Osteocyte (in vitro differentiated cells): ENCODE measurements at regions not wholly inside any gene's neighbourhood (a gene's known extent, or its start where the extent isn't known, plus 50 kb on each side); places are given as distances from the start of the nearest gene placed in this dataset.

ENCODE experiments used
- DNase-seq: peaks from one replicate; pipeline ENCODE4 v3.0.0; 2021; ENCODE audit warnings: mixed read lengths; ENCODE audit not compliant: unreplicated experiment; ENCODE audit errors: extremely low spot score
- H3K27ac Mint-ChIP-seq: one replicate; pipeline ENCODE4 v1.8.0; 2021; ENCODE audit warnings: mild to moderate bottlenecking, mixed read lengths; ENCODE audit not compliant: unreplicated experiment
- H3K27me3 Mint-ChIP-seq: one replicate; pipeline ENCODE4 v1.8.0; 2021; ENCODE audit warnings: mixed read lengths; ENCODE audit not compliant: unreplicated experiment
- H3K36me3 Mint-ChIP-seq: one replicate; pipeline ENCODE4 v1.8.0; 2021; ENCODE audit warnings: mixed read lengths; ENCODE audit not compliant: unreplicated experiment
- H3K4me1 Mint-ChIP-seq: one replicate; pipeline ENCODE4 v1.8.0; 2021; ENCODE audit warnings: mixed read lengths; ENCODE audit not compliant: unreplicated experiment
- H3K4me3 Mint-ChIP-seq: one replicate; pipeline ENCODE4 v1.8.0; 2021; ENCODE audit warnings: mild to moderate bottlenecking, moderate library complexity, mixed read lengths; ENCODE audit not compliant: unreplicated experiment
- H3K9me3 Mint-ChIP-seq: one replicate; pipeline ENCODE4 v1.8.0; 2021; ENCODE audit warnings: mixed read lengths; ENCODE audit not compliant: unreplicated experiment
- TF ChIP-seq, protein P1 (sequence below): fragments of 200-600 bp; sonication (generic); IDR thresholded peaks from 2 replicates; pipeline ENCODE4 v1.5.0; 2021; ENCODE audit warnings: antibody characterized with exemption, mild to moderate bottlenecking, moderate library complexity

DNA sequence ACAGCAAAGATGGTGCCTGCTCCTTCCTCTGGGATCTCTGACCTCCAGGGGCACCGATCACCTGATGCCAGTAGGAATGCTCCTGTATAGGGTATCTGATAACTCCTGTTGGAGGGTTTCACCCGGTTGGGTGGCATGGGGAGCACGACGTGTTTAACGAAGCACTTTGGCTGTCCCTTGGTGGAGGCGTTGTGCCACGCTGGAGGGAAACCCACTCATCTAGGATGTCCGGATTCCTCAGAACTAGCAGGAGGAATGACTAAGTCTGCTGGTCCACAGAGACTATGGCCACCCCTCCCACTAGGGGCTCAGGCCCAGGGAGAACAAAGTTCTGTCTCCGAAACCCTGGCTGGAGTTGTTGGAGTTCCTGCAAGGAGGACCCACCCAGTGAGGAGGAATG is 1624.4 kb downstream of the GRIK2 start:
- TF ChIP-seq, protein P1, sequence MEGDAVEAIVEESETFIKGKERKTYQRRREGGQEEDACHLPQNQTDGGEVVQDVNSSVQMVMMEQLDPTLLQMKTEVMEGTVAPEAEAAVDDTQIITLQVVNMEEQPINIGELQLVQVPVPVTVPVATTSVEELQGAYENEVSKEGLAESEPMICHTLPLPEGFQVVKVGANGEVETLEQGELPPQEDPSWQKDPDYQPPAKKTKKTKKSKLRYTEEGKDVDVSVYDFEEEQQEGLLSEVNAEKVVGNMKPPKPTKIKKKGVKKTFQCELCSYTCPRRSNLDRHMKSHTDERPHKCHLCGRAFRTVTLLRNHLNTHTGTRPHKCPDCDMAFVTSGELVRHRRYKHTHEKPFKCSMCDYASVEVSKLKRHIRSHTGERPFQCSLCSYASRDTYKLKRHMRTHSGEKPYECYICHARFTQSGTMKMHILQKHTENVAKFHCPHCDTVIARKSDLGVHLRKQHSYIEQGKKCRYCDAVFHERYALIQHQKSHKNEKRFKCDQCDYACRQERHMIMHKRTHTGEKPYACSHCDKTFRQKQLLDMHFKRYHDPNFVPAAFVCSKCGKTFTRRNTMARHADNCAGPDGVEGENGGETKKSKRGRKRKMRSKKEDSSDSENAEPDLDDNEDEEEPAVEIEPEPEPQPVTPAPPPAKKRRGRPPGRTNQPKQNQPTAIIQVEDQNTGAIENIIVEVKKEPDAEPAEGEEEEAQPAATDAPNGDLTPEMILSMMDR, result no peak
- H3K9me3 Mint-ChIP-seq, result no peaks in the 10 kb centered on the region

DNA sequence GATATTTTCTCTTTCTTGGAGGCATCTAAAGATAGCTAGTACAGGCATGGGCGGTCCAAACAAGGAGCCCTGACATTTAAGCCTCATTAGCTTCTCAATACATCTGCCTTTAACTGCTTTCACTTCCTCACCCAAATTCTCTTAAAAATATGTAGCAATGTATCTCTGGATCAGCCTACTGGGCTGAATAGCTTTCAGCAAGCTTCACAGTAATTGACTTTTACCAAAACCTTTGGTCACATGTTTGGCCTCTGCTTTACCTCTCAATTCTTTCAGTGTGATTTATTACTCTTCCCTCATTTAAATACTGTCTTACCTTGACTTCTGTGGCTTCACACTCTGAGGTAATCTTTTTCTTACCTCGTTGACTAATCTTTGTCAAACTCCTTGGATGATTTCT is 1618.1 kb downstream of the GRIK2 start:
- H3K36me3 Mint-ChIP-seq, result no peaks in the 10 kb centered on the region
- H3K4me1 Mint-ChIP-seq, result no peaks in the 10 kb centered on the region
- no peak for DNase-seq
- H3K9me3 Mint-ChIP-seq, result no peaks in the 10 kb centered on the region
- H3K4me3 Mint-ChIP-seq, result no peak overlapping the region
- TF ChIP-seq, protein P1, result no peak
- no peak overlapping the region for H3K27ac Mint-ChIP-seq
- H3K27me3 Mint-ChIP-seq, result peaks cover 2% of the 10 kb centered on the region

More for the DNA sequence above, 1624.4 kb downstream of the GRIK2 start:
- peaks cover 2% of the 10 kb centered on the region for H3K27me3 Mint-ChIP-seq
- no peak overlapping the region for H3K27ac Mint-ChIP-seq
- no peaks in the 10 kb centered on the region for H3K36me3 Mint-ChIP-seq
- H3K4me1 Mint-ChIP-seq, result no peaks in the 10 kb centered on the region
- H3K4me3 Mint-ChIP-seq, result no peak overlapping the region
- no peak for DNase-seq

DNA sequence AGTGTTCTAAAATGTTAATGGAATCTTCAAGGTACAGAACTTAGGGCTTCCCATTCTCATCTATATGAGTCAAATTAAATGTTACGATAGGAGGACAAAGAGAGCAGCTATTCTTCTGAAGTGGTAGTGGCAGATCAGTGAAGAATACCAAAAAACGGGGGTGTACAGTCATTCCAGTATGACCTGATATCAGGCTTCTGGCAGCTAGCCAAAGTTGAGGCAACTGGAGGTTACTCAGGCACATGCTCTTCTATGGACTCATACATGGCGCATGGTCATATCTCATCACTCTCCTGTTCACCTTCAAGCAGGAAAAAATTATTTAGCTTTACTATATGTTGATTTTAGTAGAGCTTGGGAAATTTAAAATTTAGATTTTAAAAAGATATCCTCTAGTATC is 1608.8 kb downstream of the GRIK2 start:
- peaks cover 4% of the 10 kb centered on the region for H3K27me3 Mint-ChIP-seq
- TF ChIP-seq, protein P1, result no peak
- no peaks in the 10 kb centered on the region for H3K36me3 Mint-ChIP-seq
- DNase-seq, result no peak
- no peak overlapping the region for H3K27ac Mint-ChIP-seq
- no peak overlapping the region for H3K4me3 Mint-ChIP-seq
- no peaks in the 10 kb centered on the region for H3K4me1 Mint-ChIP-seq
- peaks cover 4% of the 10 kb centered on the region for H3K9me3 Mint-ChIP-seq

DNA sequence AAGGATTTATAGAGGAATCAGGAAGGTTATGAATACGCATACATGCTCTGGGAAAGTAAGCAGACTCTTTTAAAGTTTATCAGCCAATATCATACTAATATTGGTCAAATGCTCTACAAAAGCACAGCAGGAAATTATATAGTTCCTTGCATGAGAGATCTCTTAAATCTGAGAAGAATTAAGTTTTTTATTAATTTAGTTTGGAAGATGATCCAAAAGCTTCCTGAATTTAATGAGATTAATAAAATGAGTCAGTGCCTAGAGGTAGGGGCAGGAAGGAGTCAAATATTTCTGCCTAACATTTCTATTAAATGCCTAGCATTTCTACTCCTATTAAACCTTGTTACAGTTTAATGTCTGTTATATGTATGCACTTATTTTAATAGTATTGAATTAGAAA is 1608.2 kb downstream of the GRIK2 start:
- Mint-ChIP-seq H3K4me1 (no peaks in the 10 kb centered on the region), H3K4me3 (no peak overlapping the region), H3K27me3 (peaks cover 4% of the 10 kb centered on the region), H3K27ac (no peak overlapping the region), H3K9me3 (peaks cover 4% of the 10 kb centered on the region), H3K36me3 (no peaks in the 10 kb centered on the region)
- TF ChIP-seq, protein P1, result no peak
- no peak for DNase-seq

DNA sequence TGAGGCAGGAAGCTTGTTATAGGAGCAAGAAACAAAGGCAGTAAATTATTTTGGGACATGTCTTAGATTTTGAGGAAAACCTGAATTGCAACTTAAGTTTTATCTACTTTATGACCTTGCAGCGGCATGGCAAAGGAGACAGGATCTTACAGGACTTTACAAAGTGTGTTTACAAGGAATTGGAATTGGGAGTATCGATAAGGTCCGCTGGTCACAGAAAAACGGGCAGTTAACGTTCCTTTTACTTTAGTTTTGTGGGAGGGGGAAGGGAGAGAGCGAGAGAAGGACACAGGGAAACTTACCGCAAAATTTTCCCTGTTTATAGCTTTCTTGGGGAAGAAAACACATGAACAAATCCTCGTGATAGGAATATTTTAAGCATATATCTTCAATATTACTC is 1607.2 kb downstream of the GRIK2 start:
- TF ChIP-seq, protein P1, result no peak
- no peaks in the 10 kb centered on the region for H3K36me3 Mint-ChIP-seq
- no peaks in the 10 kb centered on the region for H3K4me1 Mint-ChIP-seq
- peaks cover 4% of the 10 kb centered on the region for H3K27me3 Mint-ChIP-seq
- H3K9me3 Mint-ChIP-seq, result peaks cover 4% of the 10 kb centered on the region
- DNase-seq, result no peak
- H3K4me3 Mint-ChIP-seq, result no peak overlapping the region
- no peak overlapping the region for H3K27ac Mint-ChIP-seq
